HG02642 (cell line): ENCODE measurements at regions not wholly inside any gene's neighbourhood (a gene's known extent, or its start where the extent isn't known, plus 50 kb on each side); places are given as distances from the start of the nearest gene placed in this dataset.

Experiments
- ATAC-seq: cut with Tn5 transposase; IDR thresholded peaks from one replicate; pipeline ENCODE4 v1.9.1; 2021; ENCODE audit warnings: mild to moderate bottlenecking; ENCODE audit not compliant: unreplicated experiment, poor library complexity

DNA sequence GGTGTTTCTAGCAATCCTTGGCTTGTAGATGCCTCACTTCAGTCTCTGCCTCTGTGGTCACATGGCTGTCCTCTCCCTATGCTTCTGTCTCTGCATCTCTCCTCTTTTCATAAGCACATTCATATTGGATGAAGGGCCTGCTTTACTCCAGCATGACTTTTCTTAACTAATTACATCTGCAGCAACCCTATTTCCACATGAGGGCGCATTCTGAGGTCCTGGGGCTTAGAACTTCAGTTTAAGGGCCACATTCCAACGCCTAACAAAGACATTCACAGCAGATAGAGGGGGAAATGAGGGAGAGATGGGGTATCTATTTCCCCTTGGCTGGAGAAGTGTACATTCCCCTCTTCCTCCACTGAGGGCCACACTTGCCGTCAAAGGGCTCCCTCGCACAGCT lies 489.1 kb upstream of the SALL1 start:
- no peak for ATAC-seq

DNA sequence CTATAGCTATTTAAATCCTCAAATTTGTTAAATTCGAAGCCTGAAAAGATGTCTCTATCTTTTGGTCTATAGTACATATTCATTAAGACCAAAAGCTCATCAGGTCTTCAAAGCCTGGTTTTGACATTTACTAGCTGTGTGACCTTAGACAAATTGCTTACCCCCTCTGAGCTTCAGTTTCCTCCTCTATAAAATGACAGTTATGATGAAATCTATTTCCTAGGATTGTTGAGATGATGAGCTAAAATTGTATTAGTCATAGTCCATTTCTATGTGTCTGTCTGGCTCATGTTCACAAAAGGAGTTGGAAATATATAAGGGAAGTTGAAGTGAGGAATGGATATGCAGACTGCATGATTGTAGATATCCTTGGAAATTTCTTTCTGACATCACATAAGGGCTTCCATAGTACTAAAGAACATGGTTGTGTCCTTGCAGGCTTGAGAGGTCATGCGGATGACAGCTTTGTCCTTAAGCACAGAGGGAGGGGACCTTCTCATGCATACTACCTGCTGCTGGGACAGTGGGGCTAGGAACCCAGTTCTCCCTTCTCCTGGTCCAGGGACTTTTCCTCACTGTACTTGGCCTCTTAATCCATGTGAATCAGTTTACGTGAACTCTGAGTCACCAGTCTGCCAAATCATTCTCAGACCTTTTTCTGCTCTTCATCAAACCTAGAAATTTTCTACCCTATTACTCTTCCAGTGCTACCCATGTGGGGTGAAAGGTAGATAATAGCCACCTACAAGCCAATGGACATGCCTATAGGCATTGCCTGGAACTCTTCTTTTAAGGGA lies 487.5 kb upstream of the SALL1 start:
- ATAC-seq: no peak

DNA sequence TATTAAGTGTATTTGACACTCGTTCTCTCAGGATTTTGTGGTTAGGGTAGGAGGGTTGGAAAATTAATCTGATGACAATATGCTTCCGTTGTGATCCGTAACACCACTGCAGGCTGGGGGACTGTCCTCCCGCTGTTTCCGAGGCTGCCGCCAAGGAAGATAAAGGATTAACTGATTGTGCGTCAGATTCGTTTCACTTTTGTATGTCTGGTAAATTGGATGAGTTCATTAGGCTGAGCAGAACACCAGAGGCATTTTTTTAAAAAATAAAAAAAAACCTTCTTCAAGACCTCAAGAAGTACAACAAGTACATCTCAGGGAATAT lies 486.7 kb upstream of the SALL1 start:
- ATAC-seq: no peak

DNA sequence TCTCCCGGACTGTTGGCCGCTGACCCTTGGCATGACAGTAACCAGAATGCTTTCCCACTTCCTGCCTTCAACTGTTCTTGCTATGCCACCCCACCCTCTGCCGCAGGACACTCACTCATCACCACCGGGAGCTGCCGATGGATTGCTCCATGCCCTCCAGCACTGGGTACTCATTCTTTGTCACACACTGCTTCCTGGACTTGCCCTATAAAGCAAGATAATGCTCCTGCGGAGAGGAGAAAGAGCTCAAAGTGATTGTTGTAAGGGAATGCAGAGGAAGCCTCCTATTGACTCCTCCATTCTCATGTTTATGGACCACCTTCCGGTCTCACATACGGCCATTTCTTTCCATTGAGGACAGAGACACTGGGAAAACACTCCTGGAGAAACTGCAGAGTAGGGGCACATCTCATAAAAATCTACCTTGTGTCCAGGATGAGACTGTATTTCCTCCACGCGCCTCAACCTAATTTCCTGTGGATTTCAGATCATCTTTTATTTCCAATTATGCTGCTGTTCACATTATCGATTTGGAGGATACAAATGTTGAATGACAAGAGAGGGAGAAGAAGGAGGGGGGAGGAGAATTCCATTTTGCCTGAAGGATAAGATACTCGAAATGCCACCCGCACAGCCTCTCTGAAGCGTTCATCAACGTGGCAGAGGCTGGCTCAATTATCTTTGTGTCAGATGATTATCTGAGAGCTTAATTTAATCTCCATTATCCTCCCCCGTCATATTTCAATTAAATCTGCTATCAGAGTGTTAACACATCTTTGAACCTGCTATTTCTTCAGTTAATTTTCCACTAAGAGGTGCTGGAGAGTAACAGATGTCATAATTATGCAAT lies 486.1 kb upstream of the SALL1 start:
- no peak for ATAC-seq

DNA sequence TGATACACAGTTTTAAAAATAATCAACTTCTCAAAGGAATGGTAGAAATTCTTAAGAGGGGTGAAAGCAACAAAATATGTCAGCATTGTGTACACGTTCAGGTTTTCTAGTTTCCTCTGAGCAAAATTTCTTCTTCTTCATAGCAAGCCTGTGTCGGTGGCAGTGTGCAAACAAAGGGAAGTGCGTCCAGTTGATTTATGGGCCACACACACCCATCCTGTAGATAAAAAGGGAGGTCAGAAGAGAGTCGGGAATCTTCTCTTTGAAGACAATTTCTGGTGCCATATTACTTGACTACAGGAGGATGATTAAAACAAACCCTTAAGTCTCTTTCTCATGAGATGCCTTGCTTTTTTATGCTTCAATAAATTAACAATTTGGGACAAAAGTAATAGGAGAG lies 484.1 kb upstream of the SALL1 start:
- no peak for ATAC-seq

DNA sequence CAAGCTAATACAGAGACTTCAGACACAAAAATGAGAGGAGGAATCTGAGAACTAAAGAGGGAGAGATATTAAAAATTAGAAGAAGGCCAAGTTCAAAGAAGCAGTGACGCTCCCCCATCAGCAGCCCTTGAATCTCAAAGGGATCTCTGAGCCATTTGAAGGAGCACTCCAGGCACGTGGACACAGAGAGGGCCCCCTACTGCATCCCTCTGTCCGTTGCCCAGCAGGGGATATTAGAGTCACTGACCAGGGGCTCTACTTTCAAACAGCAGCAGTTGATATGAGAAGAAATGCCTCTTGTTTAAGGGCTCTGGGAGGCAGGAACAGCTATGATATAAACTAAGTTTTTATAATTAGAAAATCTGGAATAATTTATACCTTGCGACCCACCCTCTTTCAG lies 479.0 kb upstream of the SALL1 start:
- ATAC-seq: no peak

DNA sequence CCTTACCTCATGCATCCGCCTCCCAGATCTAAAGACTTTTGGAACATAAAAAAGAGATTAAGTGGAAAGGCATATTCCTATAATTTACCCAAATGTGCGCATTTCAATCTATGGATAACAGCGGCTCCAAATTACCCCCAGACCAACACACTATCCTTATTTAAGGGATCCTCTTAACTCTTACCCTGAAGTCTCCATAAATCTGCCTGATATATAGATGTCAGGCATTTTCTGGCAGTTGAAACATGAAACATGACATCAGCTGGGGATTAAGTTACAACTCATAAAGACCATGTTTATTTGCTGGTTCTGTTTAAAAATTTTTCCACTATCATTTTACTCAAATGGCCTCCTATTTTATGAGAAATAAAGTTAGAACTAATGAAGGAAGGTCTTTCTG lies 478.5 kb upstream of the SALL1 start:
- ATAC-seq: no peak

DNA sequence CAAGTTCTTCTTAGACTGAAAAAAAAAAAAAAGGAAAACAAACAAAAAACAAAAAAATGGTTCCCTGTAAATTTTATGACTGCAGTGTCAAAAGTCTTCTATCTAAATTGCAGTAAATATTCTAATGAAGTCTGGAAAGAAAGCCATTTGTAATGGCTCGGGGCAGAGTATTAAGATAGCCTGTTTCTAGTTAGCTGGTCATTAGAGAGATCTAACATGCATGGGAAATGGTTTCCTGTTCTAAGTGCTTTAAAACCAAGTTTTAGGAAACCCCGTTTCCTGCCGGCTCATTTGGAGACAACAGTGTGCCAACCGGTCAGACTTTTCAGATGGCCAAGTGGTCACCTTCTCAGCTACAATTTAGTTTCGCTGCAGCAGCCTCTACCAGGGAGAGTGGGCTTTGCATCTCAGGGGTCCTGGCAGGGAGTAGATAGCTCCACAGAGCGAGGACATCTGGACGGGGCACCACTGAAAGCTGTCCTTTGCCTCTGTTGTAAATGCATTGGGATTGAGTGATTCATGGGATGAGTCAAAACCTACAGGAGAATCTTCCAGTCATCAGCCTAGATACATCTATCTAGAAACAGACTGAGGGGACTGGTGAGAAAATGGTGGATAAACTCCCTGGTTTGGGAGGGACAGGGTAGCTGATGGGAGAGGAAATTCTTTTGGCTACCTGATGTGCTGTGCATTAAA lies 473.2 kb upstream of the SALL1 start:
- no peak for ATAC-seq

DNA sequence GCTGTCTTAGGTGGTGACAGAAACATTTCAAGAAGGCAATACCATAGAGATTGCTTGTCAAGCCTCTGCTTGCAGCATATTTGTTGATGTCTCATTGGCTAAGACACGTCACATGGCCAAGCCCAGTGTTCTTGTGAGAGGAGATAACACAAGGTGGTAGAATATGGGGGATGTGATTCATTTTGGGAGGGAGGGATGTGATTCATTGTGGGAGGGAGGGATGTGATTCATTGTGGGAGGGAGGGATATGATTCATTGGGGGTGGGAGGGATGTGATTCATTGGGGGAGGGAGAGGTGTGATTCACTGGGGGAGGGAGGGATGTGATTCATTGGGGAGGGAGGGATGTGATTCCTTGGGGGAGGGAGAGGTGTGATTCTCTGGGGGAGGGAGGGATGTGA lies 470.5 kb upstream of the SALL1 start:
- ATAC-seq: no peak

DNA sequence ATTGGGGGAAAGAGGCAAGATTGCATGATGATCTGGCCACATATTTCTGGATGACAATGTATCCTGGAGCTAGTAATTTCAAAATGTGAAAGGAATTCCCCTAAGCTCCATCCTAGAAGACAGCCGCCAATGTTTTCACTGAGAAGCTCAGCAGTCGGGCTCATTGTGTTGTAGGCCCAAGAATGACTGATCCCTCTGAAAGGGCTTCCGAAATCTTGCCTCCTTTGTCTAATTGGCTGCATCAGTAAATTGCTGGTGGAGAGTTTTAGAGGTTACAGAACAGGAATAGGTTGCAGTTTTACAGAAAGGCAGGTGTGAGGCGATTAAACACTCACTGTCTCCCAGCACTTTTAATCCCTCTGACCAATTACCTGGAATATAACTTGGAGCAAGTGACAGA lies 464.1 kb upstream of the SALL1 start:
- ATAC-seq: no peak

DNA sequence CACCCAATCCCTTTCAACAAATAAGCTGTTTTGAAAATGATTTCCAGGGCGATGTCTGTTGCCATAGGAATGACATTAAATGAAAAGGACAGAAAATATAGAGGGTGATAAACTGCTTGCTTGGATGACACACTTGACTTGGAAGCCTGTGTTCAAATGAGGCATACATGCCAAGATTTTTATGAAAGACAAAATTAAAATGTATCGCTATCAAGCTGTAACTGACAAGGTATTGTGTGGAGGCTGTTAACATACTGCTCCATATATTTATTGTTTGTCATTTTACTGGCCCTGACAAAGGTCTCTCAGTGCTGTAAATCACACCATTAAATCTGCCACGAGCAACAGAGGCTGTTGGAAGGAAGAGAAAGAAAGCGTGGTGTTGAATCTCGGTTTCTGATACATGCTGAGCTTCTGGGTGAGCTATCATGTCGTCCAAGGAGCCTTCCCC lies 456.2 kb upstream of the SALL1 start:
- no peak for ATAC-seq

DNA sequence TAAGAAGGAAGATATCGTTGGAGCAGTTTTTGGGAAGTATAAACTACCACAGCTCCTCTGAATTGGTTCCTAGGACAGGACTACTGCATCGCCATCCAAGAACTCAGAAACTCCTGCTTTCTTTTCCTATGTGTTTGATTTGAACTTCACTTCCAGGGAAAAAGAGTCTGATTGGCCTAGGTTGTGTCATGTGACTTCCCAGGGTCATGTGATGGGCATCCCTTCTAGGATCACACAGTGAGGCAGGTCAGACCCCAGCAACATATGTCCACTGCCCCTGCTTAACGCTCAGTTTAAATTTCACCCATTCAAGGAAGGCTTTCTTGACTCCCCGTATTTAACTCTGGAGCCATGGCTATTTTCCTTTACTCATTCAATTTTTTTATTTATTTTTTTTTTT lies 445.2 kb upstream of the SALL1 start:
- ATAC-seq: no peak

DNA sequence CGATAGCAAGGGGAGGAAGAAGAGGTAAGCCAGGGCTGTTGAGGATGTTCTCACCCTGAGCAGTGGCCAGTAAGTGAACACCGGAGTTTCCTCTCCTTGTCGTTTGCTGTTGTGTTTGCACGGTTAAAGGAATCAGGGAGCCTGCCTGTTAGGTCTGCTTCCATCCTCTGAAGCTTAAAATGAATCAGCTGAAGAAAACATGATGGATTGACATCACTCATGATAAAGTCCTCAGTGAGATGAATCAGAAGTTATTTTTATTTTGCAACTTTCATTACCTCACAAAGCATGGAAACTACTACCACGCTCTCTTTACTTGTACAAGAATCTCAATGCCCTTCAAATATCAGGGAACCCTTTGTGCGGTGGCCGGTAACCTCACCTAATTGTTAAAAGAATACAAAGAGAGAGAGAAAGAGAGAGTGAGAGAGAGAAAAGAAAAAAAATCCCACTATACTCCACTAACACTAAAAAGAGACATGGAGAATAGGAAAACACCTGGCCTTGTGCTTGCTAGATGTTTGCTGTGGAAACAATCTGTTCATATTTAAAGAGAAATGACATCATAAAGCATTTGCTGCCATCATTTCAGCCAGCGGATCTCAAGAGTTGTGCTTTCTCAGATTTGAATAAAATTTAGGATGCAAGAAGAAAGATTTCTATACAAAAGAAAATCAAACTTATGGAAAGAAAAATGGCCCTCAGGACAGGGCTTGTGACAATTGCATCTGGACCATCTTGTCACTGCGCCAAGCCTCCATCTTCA lies 441.6 kb upstream of the SALL1 start:
- ATAC-seq: no peak

DNA sequence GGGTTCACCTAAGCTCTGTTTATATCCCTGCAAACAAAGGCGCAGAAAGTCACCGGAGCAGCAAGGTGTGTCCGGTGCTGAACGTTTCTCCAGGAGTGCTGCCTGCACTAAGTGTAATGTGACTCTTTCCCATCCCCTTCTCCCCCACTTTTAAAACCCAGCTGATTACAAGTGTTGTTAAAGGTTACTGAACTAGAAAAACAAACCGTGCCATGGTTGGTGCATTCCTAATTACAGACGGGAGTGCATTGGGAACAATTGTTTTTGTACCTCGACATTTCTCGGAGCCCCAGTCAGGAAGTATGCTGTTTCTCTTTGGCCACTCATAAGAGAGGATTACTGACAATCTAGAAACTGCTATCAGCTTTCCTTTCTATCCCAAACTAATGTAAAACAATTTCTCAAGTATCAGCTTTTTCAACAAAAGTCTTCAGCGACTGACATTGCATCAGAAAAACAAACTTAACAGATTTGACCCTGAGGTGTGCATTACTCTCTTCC lies 441.0 kb upstream of the SALL1 start:
- no peak for ATAC-seq

DNA sequence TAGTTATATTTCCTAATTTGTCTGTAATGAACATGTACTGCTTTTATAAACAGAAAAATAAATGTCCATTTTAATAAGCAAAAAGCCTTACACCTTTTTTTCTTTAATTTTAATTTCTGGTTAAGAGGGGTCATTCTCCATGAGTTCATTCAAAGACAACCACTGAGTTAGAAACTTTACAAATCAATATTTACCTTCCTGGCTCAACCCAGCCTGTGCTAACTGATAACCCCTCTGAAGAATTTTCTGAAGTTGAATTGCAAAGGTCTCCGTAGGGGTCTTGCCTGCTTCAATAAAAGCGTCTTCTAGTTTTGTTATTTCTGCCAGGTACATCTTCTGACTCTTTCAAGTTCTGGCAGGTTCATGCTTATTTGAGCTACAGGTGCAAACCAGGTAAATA lies 440.4 kb upstream of the SALL1 start:
- ATAC-seq: no peak

DNA sequence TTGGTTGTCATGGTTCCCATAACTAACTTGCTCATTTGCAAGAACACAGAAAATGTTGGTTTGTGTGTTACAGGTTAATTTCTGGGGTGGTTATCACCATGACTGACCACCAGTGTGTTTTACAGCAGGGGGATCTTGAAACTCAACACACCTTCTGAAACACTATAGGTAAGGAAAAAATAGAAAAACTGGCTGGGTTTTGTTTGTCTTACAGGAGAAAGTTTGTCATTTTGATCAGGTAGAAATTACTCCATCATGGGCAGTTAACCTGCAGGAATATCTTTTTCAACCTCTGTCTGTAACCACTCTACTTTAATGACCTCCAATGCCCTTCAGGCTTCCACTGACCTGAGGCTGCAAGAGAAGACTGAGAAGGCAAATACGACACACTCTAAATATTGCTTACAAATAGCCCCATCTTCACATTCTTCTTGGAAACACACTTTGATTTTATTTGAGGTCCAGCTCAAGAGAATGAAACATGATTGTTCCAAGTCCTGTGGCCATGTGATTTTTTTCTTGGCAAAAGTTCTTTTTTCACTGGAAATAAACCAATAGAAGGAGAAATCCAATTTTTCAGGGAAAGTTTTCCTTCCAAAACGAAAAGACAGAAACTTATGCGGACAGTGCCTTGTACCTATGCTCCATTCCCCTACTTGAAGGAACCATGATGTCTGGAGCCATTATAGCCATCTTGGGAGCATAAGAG lies 428.7 kb upstream of the SALL1 start:
- no peak for ATAC-seq

DNA sequence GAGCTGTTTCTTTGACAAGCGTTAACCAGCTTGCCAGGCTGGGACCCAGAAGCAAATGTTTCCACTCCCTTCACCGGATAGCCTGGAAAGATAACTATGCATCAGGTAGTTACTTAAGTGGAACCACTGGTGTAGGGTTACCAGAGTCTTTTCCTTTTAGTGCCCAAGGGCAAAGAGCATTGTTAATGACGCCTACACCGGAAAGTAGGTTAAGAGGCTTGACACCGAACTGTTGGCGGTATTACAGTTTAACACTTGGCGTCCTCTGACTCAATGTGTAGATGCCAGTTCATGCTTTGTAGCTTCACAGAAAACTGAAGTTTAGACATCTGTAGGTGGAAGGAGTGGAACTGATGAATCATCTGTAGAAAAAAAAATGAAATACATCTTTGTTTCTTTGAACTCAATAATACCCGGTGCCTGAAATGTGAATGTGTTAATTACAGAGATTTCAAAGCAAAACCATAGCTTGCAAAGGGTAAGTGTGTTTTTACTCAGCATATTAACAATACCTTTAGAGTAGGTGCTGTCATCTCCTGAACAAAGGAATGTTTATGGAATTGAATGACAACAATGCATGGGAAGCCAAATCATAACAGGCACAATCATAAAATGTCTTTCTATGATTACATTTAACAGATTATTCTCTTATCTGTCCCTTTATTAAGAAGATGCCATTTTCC lies 426.7 kb upstream of the SALL1 start:
- no peak for ATAC-seq

DNA sequence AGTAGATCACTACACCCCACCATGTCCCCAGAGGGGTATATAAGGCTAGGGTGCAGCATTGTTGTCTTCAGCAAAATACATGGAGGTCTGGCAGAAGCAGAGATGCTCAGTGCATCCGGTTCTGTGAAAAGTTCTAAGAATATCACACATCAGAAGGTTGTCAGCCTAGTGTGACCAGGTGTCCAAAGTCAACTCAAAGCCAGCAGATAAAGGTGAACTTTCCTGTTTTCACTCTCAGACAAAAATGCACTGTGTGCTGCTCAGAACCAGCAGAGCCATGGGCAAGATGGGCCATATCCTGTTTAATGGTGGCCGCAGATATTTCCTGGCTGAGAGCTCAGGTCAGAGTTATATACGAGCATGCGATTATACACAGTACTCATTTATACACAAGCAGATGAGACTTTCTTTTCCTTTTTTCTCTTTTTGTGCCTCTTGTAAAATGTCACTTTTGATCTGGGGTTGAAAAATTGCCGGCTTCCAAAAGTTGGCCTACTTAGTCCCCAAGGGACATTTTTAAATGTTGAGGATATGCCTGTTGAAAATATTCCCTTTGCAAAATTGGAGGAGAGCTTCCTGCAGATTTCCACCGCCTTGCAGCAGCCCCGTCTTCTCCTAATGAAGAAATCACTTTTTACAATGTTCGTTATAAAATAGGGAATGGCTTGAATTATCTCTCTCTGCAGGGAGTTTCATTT lies 425.6 kb upstream of the SALL1 start:
- no peak for ATAC-seq

DNA sequence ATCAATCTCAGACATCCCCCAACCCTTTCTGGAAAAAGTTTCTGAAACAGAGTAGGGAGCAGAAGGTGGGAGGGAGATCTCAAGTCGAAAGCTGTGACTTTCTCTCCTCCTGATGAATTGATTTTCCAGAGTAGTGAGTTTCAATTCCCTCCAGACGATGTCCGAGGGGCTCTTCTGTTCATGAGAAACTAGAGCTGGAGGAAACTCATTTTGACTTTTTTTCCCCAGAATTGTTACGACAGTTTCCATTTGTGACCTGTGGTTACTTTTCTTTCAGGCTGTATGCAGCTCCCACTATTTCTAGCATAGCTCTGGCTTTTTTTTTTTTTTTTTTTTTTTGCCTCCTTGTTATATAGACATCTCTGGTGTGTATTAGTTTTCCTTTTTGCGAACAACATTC lies 422.1 kb upstream of the SALL1 start:
- no peak for ATAC-seq
